ENCODE measurements at regions not wholly inside any gene's neighbourhood (a gene's known extent, or its start where the extent isn't known, plus 50 kb on each side); places are given as distances from the start of the nearest gene placed in this dataset.
A peak's percentile ranks its signal among the peaks of the same experiment; 100 is the strongest.
"Not testable (repeated sequence)": the region's sequence is repeated elsewhere in the genome, so short reads cannot be mapped to it uniquely, and the experiment has no call there.

- DNase-seq (ENCODE audit: low read depth, low spot score) = no peak
Measured at GRCh38 chr3:126292318-126293070, 64.7 kb downstream of the KLF15 start.

- DNase-seq (ENCODE audit: low read depth, low spot score) = no peak
Measured at GRCh38 chr3:126291537-126291936, 65.7 kb downstream of the KLF15 start.

- no peak for DNase-seq (ENCODE audit: low read depth, low spot score)
Measured at GRCh38 chr3:126291061-126291460, 66.1 kb downstream of the KLF15 start.

GRCh38 chr3:126290325-126290724 lies 66.9 kb downstream of the KLF15 start:
- no peak for DNase-seq (ENCODE audit: low read depth, low spot score)

- DNase-seq (ENCODE audit: low read depth, low spot score) = no peak
Measured at GRCh38 chr3:126289096-126289495, 68.1 kb downstream of the KLF15 start.

GRCh38 chr3:126288314-126288713 lies 68.9 kb downstream of the KLF15 start:
- peak; percentile 62 for DNase-seq (ENCODE audit: low read depth, low spot score)

GRCh38 chr3:126287536-126288241 lies 69.5 kb downstream of the KLF15 start:
- peak; percentile 93 for DNase-seq (ENCODE audit: low read depth, low spot score)

- no peak for DNase-seq (ENCODE audit: low read depth, low spot score)
Measured at GRCh38 chr3:126287171-126287535, 70.1 kb downstream of the KLF15 start.

GRCh38 chr3:126285369-126285768 lies 71.8 kb downstream of the KLF15 start:
- DNase-seq (ENCODE audit: low read depth, low spot score) = no peak

- DNase-seq (ENCODE audit: low read depth, low spot score) = no peak
Measured at GRCh38 chr3:126284258-126284904, 72.8 kb downstream of the KLF15 start.

- not testable (repeated sequence) for DNase-seq (ENCODE audit: low read depth, low spot score)
Measured at GRCh38 chr3:126283651-126284050, 73.6 kb downstream of the KLF15 start.

- DNase-seq (ENCODE audit: low read depth, low spot score) = no peak
Measured at GRCh38 chr3:126279853-126280252, 77.4 kb downstream of the KLF15 start.

GRCh38 chr3:126277629-126278378 lies 79.4 kb downstream of the KLF15 start:
- DNase-seq (ENCODE audit: low read depth, low spot score) = no peak

- DNase-seq (ENCODE audit: low read depth, low spot score) = no peak
Measured at GRCh38 chr3:126275620-126275904, 81.6 kb downstream of the KLF15 start.

- no peak for DNase-seq (ENCODE audit: low read depth, low spot score)
Measured at GRCh38 chr3:126274735-126275619, 82.2 kb downstream of the KLF15 start.

GRCh38 chr3:126270145-126270811 lies 86.9 kb downstream of the KLF15 start:
- DNase-seq (ENCODE audit: low read depth, low spot score) = no peak

GRCh38 chr3:126269354-126269753 lies 87.9 kb downstream of the KLF15 start:
- no peak for DNase-seq (ENCODE audit: low read depth, low spot score)

GRCh38 chr3:126268866-126269265 lies 88.3 kb downstream of the KLF15 start:
- DNase-seq (ENCODE audit: low read depth, low spot score) = no peak

GRCh38 chr3:126267976-126268615 lies 87.7 kb upstream of the ALDH1L1 start:
- no peak for DNase-seq (ENCODE audit: low read depth, low spot score)
